NCI-H2196 (cell line): ENCODE measurements at regions not wholly inside any gene's neighbourhood (a gene's known extent, or its start where the extent isn't known, plus 50 kb on each side); places are given as distances from the start of the nearest gene placed in this dataset.
"Not testable (repeated sequence)": the region's sequence is repeated elsewhere in the genome, so short reads cannot be mapped to it uniquely, and the experiment has no call there.

Experiments
- DNase-seq: peaks from one replicate; lab custom pipeline; 2025; ENCODE audit not compliant: unreplicated experiment; lab: John Stamatoyannopoulos, UW

DNA sequence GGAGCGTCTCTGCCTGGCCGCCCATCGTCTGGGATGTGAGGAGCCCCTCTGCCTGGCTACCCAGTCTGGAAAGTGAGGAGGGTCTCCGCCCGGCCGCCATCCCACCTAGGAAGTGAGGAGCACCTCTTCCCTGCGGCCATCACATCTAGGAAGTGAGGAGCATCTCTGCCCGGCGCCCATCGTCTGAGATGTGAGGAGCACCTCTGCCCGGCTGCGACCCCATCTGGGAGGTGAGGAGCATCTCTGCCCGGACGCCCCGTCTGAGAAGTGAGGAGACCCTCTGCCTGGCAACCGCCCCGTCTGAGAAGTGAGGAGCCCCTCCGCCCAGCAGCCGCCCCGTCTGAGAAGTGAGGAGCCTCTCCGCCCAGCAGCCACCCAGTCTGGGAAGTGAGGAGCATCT, 84.5 kb downstream of the IDS start:
- not testable (repeated sequence) for DNase-seq

DNA sequence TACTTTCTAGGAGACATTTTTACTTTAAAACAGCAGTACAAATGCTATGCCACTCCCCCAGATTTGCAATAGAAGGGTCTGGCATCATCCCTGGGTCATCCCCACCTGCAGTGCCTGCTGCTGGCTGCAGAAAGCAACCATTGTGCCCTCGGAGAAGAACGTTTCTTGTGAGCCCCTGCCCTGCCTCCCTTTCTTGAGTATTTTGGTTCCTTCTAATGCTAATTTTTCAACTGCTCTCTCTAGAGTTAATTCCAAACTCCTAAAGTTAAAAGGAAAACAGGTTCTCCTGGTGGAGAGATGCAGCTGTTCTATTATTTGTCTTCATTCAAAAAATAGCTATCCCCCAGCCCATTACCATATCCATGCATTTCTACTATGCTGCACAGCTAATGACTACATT, 107.1 kb downstream of the IDS start:
- no peak for DNase-seq

DNA sequence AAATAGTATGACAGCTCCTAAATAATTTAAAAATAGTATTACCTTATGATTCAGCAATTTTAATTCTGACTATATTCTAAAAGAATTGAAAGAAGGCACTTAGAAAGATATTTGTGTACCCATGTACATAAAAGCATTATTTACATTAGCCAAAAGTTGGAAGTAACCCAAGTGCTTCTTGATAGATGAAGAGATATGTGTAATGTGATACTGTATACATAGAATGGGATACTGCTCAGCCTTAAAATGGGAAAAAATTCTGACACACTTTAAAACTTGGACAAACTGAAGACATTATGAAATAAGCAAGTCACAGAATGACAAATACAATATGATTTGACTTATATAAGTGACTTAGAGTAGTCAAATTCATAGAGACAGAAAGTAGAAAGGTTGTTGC, 112.2 kb downstream of the IDS start:
- DNase-seq, result no peak

DNA sequence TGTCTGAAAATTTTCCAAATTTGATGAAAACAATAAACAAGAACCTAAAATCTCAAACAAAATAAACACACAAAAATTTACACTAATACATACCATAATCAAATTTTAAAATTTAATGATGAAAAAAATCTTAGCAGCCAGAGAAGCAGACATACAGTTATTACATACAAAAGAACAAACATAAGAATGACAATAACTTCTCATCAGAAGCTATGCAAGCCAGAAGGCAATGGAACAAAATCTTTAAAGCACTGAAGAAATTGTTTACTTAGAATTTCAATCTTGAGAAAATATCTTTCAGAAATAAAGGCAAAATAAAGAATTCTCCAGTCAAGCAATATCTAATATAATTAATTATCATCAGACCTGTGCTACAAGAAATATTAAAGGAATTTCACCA, 121.3 kb downstream of the IDS start:
- DNase-seq, result no peak

DNA sequence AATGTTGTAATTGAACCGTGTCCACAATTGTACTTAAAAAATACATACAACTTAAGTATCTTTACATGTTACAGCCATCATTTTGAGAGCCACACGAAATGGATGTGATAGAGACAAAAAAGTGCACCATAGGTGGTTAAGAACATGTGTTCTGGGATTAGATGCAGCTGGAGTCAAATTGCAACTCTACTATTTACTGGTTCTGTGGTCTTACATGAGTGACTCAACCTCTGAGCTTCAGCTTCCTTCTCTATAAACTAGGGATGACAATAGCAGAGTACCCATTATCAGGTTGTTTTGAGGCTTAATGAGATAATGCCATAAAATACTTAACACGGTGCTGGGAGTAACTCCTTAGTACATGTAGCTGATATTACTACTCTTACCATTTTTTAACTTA, 130.4 kb downstream of the IDS start:
- DNase-seq, result no peak

DNA sequence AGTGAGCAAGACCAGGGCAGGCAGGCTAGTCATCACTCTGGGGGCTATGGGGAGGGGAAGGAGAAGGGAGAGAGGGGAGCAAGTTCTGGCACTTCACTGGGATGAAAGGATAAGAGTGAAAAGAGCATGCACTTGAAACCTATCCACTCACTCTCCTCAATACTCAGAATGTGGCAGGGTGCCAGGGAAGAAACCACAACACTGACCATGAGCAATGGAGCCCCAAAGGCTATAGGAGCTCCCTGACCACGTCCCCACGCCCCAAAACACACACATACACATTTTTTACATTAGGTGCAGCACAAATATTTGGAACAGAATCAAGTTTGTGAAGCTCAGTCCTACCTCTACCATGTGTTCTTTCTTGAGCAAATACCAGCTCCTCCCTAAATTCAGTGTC, 132.2 kb downstream of the IDS start:
- DNase-seq, result no peak

DNA sequence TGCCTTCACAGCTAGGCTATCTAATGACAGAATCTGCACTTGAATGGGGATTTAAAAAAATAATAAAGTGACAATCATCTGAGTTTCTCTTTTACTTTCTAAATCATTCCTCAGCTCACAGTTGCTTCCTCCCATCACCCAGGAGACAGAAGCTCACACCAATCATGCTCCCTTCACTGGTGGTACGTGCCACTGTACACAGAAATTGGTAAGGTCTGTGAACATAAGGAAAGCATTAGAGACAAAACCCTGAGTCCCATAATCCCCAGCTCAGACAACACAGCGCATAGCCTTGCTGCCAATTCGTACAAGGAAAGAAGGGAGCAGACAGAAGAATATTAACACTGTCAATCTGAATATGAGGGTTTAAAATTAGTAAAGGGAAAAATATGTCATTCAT, 133.1 kb downstream of the IDS start:
- DNase-seq, result no peak

DNA sequence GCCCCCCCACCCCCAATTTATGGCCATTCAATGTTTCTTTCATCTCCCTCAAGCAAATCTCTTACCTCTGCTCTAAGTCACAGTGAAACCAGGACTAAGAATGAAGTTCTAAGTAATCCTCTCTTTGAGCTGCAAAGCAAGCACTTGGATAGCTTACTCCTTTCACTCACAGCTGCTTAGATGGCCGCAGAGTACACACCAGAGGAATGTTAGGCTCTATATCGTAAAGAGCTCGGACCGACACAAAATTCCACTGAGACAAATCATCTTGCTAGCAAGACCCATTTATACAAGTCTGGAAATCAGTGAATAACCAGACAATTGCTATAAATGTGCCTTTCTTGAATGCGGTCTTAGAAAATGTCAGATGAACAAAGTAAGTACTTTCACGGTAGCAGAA, 135.0 kb downstream of the IDS start:
- no peak for DNase-seq

DNA sequence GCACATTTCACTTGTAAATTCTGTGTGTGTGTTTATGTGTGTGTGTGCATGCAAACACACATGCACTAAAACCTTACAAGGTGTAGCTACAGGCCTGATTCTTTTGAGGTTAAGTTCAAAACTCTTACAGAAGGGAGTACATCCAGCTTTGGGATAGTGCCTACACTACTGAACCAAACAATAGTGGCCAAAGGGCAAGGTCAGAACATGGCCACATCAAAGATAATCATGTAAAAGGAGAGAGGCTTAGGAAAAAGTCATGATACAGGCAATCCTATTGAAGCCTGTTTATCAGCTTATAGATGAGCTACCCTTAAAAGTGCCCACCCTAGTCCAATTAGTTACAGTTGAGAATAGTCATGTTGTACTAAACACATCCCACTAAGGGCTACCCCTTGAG, 139.6 kb downstream of the IDS start:
- DNase-seq, result no peak

DNA sequence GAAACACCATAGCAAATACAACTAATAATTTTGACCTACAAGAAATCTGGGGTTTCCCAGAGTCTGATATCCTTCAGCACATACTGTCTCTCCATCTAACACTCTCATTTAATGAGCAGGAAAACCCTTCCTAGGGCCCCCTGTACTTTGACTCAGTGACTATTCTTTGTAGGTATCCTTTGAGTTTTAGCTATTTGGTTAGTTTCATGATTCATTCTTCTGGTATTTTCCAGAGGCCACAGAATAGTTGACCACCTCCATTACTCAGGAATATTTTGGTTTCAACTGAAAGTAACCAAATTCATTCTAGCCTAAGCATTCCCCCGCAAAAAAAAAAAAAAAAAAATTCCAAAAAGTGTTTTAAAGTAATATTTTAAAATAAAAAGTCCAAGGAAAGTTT, 140.0 kb downstream of the IDS start:
- DNase-seq, result no peak

DNA sequence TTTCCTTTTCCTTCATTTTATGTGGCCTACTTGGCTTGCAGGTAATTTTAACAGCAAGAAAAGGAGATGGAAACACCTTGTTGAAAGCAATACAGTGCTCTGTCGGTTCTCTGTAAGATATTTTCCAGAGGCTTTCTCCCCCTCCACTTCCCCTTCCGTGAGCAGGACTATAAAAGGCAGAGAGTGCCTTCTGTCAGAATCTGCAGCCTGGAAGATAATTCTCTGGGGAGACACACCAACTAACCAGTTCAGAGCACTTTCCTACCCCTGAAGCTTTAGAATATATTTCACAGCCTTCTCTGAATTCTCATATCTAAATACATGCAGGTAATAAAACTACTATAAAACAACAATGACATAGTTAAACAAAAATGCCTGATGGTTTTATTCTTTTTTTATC, 141.1 kb downstream of the IDS start:
- DNase-seq, result no peak

DNA sequence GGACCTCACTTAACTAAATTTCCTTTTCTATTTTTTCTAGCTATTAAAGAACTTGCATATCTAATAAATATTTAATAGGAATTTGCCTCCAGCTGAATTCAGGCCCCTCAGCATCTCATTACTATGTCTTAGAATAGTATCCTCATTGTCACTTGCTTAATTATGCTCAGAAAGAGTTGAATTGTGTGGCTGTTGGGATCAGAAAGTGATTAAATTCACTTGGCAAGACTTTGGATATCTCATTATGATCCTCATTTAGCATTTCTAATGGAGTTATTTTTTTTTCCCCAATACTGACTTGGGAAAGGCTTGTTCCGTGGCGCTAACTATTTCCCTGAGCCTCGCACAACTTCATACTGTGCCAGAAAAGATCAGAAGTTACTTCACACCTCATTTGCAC, 158.8 kb downstream of the IDS start:
- DNase-seq, result no peak

DNA sequence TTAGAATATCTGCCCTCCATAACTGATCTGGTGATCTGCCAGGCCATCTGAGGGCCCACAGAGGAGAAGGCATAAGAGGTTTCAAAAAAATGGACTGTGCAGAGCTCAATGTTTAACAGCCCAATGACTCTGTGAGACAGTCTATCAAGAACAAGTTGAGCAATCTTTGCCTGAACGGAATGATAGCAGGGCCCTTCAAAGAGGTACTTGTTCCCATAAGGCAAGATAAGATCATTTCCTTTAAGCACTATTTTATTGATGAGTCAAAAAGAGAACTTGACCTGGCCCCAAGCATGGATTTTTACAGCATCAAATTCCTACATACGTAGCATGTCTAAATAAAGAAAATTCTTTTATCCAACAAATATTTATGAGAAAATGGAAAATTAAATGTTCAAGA, 182.8 kb downstream of the IDS start:
- no peak for DNase-seq

DNA sequence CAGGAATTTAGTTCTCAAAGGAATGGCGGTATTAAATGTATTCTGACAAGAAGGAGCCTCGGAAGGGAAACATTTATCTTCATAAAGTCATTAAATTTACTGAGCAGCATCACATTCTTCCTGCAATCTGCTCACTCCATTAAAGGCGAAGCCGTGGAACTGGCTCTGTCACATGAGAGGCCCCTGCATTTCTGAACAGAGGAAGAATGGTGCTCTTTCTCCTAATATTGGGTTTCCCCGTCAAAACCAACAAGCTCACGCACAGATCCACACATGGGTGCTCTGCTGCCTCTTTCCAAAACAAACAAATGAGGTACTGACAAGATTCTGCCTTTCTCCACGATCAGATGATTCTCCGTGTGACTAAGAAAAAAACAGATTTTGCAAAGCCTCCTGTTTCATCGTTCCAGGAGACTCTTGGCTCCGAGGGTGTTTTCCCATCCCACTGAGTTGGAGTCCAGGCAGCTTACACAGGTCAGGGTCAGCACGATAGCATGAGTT, 191.2 kb downstream of the IDS start:
- DNase-seq, result no peak

DNA sequence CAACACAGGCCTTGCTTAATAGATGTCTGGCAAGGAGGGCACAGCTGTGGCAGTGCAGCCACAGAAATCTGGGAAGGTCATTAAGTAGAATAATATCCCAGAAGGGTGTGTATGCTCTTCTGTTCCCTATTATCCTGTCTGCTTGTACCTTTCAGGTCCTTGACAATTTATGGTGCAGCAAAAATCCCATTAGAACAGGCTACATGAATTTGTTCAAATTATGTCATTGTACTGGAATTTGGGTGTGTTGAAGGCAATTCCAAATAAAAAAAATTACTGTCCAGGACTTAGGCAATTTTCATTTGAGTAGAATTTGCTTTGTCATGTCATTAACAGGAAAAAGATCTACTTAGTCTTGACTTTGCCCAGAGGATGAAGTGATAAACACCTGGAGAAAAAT, 192.1 kb downstream of the IDS start:
- no peak for DNase-seq

DNA sequence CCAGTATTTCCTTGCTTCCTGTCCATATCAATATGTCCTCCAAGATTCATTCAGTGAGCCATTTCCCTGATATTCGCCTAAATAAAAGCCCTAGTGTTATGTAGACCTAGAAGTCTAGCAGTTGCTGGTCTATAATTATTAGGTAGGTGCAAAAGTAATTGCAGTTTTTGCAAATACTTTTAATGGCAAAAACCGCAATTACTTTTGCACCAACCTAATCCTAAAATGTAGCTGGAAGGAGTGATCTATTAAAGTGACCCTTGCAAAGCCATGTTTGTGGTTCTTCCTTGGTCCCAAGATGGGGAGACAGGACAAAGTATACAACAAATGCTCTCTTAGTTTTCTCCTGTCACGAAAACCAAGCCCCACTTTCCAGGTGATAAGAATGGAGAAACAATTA, 193.0 kb downstream of the IDS start:
- DNase-seq, result no peak

DNA sequence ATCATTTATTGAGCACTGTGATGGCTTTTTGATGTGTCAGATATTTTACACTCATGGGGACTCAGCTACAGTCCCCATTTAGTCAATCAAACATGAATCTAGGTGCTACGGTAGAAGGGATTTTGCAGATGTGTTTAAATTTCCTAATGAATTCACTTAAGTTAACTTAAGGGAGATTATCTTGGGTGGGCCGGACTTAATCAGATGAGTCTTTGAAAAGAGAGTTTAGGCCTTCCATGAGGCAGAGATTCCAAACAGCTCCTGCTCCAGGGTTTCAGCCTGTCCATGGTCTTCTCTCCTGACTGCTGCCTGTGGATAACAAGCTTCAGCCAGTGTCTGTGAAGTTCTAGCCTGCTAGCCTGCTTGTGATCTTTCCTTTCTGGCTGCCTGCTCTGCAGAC, 202.4 kb downstream of the IDS start:
- DNase-seq, result no peak

DNA sequence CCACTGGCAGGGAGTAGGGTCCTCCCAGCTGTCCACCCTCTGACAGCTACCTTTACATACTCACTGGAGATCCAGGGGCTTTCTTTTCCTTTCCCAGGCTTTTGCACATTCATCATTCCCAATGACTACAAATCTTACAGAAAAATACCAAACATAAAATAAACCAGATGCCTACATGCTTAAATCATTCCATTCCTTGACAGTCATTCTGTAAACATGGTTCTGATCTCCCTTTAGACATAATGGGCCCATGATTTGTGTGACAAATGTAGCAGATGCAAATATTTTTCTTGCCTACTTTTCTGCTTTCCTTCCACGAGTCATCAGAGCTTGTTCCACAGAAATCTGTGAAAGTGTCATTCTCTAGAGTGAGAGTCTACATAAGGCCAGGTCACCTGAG, 207.0 kb downstream of the IDS start:
- no peak for DNase-seq

DNA sequence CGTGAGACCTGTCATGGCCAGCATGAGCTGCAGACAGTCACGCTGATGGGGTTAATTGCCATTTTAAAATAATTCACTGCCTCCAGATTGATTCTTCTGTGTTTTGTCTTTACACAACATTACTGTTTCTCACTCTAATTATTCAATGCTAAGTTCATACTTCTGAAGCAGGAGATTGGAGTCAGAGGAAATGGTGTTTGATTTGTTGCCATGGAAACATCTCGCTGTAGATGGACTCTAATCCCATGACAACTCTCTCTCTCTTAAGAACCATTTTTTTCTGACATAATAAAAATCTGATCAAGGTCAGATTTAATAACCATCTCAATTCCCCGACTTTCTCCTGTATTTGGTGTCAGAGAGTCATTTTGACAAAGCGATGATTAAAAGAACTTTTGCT, 209.0 kb downstream of the IDS start:
- no peak for DNase-seq

DNA sequence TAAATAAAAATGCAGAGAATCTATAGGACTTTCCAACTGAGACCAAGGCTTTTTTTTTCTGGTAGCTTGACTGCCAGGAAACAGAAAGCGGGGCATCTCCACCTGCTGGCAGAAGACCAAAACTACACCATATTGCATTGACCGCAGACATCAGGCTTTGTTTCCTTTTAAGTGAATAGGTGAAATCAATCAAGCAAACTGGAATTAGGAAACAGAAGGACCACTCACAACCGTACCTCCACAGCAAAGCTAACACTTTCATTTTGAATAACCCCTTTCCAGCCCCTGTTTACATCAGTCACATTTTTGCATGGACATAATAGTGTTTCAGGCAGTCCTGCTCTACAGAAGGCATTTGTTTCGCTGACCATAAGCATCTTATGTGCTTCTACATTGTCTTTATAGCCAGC, 218.2 kb downstream of the IDS start:
- peak; percentile 4 for DNase-seq

DNA sequence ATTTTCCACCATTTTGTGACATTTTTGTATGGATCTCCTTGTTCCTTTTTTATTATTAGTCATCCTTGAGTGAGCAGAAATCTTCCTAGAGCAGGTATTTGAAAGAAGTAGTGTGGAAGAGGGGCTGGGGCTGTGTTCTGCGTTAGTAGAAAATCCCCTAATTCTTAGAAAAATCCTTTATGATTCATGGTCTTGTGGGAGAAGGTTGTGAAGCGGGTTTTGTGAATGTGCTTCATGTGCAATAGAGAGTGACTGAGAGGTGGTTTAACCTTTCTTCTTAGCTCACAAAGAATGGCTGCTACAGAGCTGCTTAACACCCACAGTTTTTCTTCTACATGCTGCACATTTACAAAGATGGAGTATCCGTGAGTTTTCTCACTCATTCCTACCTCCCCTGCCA, 220.5 kb downstream of the IDS start:
- DNase-seq, result no peak

DNA sequence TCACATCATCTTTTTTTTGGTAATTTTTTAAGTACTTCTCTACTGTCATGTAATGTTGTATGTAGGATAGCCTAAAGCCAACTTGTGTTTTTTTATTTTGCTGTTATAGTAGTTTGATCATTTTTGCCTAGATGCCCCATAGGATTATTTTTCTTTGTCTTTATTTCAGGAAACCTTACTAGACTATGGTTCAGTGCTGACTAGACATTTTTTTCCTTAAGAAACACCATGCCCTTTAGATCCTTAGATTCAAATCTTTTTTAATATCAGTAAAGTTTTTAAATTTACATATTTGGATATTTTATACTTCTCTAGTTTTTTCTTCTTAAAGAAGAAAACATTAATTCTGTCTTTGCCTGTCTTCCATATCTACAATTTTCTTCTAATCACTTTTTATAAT, 221.3 kb downstream of the IDS start:
- no peak for DNase-seq

DNA sequence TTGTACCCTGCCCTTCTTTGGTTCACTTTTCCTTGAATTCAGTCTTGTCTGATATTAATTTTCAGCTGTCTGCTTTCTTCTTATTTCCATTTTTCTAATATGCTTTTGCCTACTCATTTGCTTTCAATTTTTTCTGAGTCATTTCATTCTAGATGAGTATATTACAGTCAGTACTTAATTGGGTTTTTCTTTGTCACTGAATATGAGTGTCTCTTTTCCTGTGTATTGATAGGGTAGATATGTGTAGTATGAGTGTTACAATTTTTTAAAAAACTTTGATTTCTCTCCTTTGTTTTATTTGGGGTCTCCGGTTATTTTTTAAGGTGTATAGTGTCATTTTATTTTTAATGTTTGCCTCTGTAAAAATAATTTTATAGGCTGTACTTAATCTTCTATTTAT, 222.2 kb downstream of the IDS start:
- DNase-seq, result no peak

DNA sequence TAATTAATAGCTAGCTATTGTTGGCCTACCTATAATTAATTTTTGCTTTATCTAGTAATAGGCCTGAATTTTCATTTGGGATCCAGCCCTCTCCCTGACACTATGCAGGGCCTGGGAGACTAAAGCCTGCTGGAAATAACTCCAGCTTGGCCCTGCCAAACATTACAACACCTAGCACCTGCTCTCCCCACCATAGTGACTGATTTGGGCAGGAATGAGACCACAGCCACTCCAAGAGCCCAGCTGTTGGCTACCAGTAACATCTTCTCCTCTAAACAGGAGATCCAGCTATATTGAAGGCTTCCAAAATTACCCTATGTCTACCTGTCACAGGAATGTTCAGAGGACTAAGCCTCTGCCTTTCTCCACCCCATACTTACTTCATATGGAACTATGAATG, 225.1 kb downstream of the IDS start:
- no peak for DNase-seq
